Activated CD4-positive, CD25-positive, alpha-beta regulatory T cell treated with anti-CD3 and anti-CD28 coated beads, Interleukin-2, amount 50 U/mL, for 24 hours (primary cell): ENCODE measurements at regions not wholly inside any gene's neighbourhood (a gene's known extent, or its start where the extent isn't known, plus 50 kb on each side); places are given as distances from the start of the nearest gene placed in this dataset.

Experiments
- ATAC-seq, 2 donors: fragments of 150-1000 bp; cut with Tn5 transposase; one replicate each; pipeline ENCODE4 v1.10.0; 2021; ENCODE audit warnings: mild to moderate bottlenecking in 1 of 2, moderate library complexity in 1 of 2

- ATAC-seq: no peak
Observed at GRCh38 chr20:41879123-41879522, 260.9 kb upstream of the CHD6 start.

DNA sequence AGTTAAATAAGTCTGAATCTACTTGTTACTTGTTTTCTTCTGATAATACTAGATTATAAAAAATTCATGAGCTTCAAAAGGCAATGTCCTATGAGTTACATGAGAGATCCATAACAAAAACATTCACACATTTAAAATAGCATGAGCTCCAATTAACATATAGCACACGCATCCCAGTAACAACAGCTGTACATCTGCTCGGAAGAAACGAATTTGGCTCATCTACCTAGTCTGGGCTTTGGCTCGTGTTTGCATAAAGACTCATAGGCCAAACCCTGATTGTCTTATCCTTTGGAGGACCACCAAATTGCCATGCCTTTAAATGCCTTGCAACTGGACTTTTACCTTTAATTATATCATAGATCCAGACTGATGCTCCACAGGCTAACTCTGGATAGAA is 259.7 kb upstream of the CHD6 start:
- no peak for ATAC-seq

DNA sequence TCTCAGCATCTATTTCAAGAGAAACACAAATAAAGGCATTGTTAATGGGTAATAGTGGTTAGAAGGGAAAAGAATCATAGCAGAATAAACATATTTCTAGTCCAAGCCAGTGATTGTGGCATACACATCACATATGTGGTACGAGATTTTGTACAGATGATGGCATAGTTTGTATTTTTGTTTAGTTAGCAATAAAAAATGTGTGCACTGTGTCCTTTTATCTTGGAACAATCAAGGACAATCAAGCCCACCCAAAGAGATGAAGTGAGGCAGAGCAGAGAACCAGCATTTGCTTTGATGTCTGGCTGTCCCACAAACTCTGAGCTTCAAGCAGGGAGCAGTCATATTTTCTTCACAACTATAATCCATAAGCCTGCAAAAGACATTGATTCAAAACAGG is 256.5 kb upstream of the CHD6 start:
- ATAC-seq: no peak

GRCh38 chr20:41872930-41873329 is 254.8 kb upstream of the CHD6 start:
- no peak for ATAC-seq

GRCh38 chr20:41870869-41871462 is 252.8 kb upstream of the CHD6 start:
- ATAC-seq: no peak

DNA sequence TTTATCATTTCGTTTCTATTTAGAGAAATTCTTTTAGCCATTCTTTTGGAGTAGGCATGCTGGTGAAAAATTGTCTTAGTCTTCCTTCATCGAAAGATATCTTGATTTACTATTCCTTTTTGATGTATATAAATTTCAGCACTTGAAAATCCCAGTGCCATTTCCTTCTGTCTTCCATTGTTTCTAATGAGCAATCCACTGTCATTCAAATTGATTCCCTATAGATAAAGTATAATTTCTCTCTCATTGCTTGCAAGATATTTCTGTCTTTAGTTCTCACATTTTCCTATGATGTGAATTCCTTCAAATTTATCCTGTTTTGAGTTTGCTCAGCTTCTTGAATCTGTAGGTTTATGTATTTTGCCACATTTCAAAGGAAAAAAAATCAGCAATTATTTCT is 251.1 kb upstream of the CHD6 start:
- ATAC-seq: no peak

DNA sequence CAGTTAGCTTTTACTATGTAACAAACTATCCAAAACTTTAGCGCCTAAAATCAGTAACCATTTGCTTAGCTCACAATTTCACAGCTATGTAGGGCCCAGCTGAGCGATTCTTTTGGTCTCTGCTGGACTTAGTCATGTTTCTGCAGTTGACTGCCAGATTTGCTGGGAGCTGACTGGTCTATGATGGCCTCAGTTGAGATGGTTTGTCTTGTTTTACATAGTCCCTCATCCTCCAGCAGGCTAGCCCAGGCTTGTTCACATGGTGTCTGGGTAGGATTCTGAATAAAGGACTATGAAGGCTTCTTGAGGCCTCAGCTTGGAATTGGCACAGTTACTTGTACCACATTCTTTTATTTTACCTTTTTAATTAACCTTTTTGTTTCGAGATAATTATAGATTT is 247.8 kb upstream of the CHD6 start:
- ATAC-seq: no peak

DNA sequence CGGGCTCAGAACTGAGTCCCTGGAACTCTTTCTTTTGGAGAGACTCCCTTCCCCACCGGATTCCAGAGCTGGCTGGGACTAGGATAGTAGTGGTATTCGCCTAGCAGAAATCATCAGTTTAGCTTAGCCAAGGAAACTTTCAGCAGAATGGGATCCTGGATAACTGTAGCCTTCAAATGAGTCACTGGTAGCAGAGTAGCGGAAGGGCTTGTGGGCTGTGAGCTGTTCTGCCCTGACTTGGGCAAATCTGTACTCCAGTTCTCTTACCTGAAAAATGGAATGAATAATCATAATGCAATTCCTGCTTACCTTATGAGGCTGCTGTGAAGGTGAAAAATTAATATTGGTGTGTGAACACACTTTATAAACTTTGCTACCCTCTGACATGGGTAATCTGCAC is 244.3 kb upstream of the CHD6 start:
- no peak for ATAC-seq

DNA sequence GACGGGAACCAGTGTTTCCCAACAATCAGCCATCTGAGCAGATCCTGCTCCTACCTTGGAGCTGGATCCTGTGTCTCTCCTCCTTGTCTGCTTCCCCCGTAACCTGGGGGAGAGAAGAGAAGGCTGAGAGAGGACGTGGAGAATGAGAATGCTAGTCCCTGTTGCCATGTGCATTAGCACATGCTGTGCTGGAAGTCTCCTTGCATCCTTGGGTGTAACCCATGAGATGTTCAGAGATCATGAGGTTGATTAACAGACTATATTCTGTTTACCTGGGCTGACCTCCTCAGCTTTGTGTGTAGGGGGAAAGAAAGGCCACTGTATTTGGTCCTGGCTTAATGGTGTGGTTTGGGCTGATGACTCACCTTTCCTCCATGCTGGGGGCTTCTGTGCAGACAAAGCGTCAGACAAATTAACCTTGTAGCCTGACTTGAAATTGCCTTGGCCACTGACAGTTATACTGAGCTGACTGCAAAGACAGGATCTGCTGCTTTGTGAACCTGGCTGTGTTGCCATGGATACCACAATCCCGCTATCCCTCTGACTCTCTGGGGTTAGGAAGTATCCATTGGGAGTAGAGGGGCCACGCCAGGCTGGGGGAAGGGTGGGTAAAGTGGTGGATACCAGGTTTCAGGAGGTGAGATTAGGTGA is 243.7 kb upstream of the CHD6 start:
- ATAC-seq: no peak

DNA sequence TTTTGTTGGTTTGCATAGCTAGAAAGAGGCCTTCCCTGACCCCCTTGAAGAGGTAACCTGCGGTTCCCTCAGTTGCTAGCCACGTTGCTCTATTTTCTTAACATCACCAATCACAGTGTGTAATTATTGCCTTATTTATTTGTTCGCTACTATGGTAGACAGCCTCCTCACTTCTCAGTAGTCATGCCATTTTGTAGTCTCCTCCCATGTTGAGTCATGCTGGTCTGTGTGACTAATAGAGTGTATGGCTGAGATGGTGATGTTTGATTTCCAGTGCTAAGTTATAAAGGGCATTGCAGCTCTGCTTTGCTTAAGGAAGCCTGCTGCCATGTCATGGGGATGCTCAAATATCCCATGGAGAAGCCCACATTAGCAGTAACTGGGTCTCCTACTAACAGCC is 236.6 kb upstream of the CHD6 start:
- no peak for ATAC-seq

DNA sequence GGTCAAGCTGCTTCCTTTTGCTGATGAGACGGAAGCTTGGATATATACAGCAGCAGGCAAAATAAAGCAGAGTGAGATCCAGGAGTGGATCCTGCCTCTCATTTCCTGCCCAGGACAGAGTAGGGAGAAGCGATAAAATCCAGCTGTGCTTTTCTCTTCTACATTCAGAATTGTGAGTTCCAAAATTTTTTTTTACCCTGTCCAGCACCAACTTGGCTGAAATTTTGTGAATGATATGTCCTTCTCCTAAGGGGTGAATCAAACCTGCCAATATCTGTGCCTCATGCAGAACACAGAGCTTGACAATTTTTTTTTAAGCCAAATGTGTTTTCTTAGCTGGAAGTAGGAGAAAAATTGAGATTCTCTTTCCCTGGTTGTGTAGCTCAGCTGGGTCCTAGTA is 235.6 kb upstream of the CHD6 start:
- ATAC-seq: no peak

DNA sequence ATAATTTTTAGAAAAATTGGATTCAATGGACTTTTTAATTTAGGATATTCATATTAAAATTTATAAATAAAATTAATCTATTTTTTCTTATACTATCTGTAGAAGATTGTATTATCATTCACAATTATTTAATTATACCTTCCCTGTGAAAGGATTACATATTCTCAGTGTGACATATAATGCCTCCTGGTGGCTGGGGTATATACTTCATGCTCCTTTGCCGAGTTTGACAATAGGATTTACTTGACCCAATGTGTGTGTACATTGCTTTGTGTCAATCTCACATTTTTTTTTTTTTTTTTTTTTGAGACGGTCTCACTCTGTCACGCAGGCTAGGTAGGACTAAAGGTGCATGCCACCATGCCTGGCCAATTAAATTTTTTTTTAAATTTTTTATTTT is 230.0 kb upstream of the CHD6 start:
- no peak for ATAC-seq

- no peak for ATAC-seq
Observed at GRCh38 chr20:41837669-41838224, 219.6 kb upstream of the CHD6 start.

GRCh38 chr20:41833739-41834138 is 215.6 kb upstream of the CHD6 start:
- ATAC-seq: no peak

DNA sequence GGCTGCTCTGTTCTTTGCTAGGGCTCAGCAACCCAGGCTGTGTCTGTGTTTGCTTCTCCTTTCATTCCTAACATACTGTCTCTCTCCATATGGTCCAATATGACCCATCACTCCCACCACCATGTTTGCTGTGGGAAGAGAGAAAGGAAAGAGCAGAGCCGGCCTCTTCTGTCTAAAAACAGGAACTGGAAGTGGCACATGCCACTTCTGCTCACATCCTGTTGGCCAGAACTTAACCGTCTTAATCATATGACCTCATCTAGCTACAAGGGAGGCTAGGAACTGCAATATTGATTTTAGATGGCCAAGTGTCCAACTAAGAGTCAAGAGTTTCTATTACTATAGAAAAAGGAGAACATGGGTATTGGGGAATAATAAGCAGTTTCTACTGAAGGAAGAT is 212.5 kb upstream of the CHD6 start:
- ATAC-seq: no peak

GRCh38 chr20:41819436-41819835 is 201.3 kb upstream of the CHD6 start:
- no peak for ATAC-seq

DNA sequence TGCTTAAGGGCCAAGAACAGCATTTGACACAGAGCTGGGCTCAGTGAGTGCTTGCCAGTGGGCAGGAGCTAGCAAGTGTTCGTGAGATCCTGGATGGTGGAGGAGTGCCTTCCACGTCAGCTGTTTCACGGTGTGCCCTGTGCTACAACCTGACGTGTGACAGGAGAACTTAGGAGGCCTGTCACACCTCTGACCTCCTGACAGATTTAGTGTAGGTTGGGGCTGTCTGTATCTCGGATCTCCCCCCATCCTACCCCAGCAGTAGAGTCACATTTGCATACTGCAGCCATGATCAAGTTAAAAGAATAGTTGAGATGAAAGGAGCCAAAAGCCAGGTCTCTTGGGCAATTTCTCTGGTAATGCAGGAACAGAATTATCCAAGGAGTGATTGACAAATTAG is 200.8 kb upstream of the CHD6 start:
- no peak for ATAC-seq

GRCh38 chr20:41818369-41818768 is 200.2 kb upstream of the CHD6 start:
- no peak for ATAC-seq

GRCh38 chr20:41811456-41811855 is 193.3 kb upstream of the CHD6 start:
- ATAC-seq: no peak

GRCh38 chr20:41800040-41800439 is 181.9 kb upstream of the CHD6 start:
- ATAC-seq: no peak

GRCh38 chr20:41798930-41799502 is 180.8 kb upstream of the CHD6 start:
- no peak for ATAC-seq

- no peak for ATAC-seq
Observed at GRCh38 chr20:41786158-41786557, 168.0 kb upstream of the CHD6 start.

GRCh38 chr20:41784209-41784958 is 166.2 kb upstream of the CHD6 start:
- no peak for ATAC-seq
